GM18520 (cell line): ENCODE measurements at regions not wholly inside any gene's neighbourhood (a gene's known extent, or its start where the extent isn't known, plus 50 kb on each side); places are given as distances from the start of the nearest gene placed in this dataset.

ENCODE experiments used
- ATAC-seq: cut with Tn5 transposase; IDR thresholded peaks from one replicate; pipeline ENCODE4 v1.9.1; 2021; ENCODE audit not compliant: unreplicated experiment

DNA sequence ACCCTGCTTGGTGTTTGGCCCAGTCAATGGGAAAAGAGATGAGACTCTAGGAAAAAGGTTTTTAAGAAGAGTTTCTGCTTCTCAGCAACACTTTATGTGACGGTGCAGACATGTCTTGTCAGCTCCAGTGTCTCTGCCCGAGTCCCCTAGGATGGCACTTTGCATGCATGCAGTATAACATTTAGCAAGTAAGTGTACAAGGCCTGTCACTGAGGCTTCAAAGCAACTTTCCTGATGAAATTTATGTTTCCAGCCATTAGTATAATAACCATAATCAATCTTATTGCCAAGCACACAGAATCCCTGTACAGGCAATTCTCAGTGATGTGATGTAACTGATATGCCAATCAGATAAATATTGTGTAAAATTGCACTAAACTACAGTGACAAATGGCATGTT, 248.1 kb upstream of the PLET1 start:
- ATAC-seq: no peak

GRCh38 chr11:112509300-112509699, 248.6 kb upstream of the PLET1 start:
- no peak for ATAC-seq

DNA sequence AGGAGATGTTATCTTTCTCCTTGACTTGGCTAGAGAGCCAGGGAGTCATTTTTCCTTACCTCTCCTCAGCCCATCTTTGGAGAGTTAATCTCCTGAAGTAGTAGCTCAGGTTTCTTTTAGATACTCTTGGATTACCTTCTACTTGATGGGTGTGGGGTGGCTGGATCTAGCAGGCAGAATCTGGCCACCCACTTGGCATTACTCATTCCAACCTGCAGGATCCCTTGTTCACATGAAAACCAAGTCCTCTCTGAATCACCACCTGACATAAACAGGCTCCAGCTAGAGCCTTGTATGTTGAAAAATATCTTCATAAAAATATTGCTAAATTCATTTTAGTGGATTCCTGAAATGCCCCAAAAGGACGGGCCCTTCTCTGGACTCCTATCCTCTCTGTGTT, 250.6 kb upstream of the PLET1 start:
- ATAC-seq: no peak

GRCh38 chr11:112511911-112512310, 251.3 kb upstream of the PLET1 start:
- no peak for ATAC-seq

DNA sequence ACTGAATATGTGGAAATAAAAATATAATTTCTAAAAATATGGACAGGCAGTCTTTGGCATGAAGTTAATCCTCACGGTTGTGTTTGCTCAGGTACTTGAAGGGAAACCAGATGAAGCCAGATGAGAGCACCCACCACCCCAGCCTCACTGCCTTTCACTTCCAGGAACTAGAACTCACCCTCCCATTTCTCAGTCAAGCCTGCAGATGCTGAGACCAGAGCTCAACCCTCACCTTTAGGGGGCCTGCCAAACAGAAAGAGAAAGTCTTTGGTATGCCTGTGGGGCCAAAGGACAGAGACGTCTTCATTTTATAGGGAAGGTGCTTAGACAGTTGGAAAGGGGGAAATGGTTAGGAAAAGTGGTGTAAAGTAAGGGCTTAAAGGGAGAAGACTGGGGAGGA, 252.8 kb upstream of the PLET1 start:
- no peak for ATAC-seq

GRCh38 chr11:112514011-112514740, 253.5 kb upstream of the PLET1 start:
- ATAC-seq: no peak

GRCh38 chr11:112516261-112516660, 255.6 kb upstream of the PLET1 start:
- ATAC-seq: no peak

DNA sequence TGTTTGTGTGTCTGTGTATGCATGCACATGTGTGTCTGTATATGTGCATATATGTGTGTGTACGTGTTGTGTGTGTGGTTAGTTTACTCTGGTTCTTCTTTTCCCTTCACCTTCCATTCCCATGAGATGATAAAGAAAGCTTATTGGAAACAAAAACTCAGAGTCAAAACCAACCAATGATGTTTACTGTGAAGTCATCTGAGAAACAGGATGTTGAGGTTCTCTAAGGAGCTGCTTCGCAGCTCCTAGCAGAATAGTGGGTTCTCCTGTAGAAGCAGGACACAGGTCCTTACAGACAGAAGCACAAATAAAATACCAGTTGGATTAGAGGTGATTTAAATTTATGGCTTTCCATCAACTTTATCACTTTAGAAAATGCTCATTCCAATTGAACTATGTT, 256.1 kb upstream of the PLET1 start:
- no peak for ATAC-seq

DNA sequence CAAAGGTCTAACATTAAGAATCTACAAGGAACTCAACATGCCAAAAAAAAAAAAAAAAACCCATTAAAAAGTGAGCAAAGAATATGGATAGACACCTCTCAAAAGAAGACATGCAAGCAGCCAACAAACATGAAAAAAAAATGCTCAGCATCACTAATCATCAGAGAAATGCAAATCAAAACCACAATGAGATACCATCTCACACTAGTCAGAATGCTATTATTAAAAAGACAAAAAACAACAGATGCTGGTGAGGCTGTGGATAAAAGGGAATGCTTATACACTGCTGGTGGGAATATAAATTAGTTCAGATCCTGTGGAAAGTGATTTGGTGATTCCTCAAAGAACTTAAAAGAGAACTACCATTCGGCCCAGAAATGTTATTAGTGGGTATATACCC, 257.7 kb upstream of the PLET1 start:
- ATAC-seq: no peak

DNA sequence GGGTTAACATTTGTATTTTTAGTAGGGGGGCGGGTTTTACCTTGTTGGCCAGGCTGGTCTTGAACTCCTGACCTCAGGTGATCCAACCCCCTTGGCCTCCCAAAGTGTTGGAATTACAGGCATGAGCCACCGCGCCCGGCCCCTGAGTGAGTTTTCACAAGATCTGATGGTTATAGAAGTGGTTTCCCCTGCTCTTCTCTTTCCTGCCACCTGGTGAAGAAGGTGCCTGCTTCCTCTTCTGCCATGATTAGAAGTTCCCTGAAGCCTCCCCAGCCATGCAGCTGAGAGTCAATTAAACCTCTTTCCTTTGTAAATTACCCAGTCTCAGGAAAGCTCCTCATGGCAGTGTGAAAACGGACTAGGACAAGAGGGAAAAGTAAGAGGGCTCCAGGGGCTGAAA, 259.1 kb upstream of the PLET1 start:
- ATAC-seq: no peak

DNA sequence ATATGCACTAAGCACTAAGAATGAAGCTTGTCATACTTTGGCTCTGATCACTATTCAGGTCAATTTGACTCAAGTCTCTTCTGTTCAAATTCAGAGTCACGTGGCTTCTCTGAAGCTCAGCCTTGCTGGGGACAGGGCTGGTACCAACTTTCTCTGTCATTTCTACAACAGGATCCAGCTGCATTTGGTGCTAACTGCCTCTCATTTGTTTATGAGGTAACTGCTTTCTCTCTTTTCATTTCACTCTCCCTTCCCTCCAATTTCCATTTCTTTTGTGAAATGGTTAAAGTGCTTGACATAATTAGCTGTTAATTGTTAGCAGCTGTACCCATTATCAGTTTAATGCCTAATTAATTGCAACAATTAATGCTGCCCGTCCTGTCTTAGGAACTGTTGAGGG, 259.7 kb upstream of the PLET1 start:
- no peak for ATAC-seq

DNA sequence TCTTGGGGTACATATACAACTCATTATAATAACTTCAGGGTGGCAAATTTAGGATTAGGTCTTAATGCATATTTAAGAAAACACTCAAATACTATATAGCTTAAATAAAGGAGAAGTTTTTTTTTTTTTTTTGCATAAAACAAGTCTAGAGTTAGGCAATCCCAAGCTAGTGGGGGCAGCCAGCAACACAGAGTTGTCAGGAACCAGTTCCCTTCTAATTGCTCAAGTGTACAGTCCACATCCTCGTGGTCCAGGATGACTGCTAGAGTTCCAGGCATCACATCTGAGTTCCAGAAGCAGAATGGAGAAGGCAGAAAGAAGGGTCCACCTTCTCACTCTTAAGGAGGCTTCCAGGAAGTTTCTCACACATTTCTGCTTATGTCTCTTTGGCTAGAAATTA, 261.9 kb upstream of the PLET1 start:
- no peak for ATAC-seq

- ATAC-seq: no peak
These were observed 262.4 kb upstream of the PLET1 start for GRCh38 chr11:112523031-112523430.

DNA sequence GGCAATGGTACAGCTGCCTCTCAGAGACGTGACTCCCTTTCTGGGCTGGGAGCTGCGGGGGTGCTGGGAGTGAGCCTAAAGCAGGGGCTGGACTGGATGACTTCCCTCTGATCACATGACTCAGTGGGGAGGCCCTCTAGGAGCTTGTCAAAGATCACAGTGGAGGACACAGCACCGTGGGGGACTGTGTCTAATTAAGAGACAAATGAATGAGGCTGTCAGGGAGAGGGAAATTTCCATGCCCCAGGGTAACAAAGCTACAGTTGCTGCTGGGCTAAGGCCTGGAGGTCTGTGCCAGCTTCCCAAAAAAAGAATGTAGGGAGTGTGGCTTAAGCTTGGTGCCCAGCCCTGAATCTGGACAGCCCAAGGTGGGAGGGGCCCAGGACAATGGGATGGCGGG, 262.8 kb upstream of the PLET1 start:
- no peak for ATAC-seq

DNA sequence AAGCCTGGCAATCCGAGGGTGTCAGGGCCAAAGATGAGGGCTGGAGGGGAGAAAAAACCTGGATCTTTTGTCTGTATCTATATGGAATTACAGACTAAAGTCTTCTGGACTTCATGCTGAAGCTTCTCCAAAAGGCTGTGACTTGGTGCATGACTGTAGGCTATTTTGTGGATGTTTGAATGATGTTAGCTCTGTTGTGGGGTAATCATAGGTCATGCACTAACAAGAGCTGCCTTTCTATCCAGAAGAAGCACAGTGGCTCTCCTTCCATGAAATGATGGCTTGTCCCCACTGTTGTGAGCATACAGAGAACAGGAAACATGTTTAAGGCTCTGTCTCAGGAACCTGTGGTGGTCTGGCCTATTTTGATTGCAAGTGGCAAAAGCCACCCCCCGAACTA, 263.3 kb upstream of the PLET1 start:
- ATAC-seq: no peak

DNA sequence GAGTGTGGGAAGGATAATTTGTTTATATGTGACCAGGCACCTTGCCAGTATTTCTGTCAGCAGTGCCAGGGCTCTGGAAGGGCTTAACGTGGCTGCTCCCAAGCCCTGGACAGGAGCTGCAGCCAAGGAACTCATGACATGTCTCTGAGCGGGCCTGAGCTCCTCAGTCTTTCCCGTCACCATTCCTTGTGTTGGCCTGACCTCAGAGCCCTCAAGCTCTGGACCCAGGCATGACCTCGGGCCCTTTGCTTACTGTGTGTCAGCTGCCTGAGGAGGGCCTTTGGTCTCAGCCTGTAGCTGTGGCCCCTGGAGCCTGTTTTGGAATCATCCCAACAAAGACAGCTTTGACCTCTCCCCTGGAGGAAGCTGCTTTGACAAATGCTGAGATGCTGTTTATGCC, 264.1 kb upstream of the PLET1 start:
- ATAC-seq: no peak

- no peak for ATAC-seq
These were observed 264.6 kb upstream of the PLET1 start for GRCh38 chr11:112525270-112525669.

DNA sequence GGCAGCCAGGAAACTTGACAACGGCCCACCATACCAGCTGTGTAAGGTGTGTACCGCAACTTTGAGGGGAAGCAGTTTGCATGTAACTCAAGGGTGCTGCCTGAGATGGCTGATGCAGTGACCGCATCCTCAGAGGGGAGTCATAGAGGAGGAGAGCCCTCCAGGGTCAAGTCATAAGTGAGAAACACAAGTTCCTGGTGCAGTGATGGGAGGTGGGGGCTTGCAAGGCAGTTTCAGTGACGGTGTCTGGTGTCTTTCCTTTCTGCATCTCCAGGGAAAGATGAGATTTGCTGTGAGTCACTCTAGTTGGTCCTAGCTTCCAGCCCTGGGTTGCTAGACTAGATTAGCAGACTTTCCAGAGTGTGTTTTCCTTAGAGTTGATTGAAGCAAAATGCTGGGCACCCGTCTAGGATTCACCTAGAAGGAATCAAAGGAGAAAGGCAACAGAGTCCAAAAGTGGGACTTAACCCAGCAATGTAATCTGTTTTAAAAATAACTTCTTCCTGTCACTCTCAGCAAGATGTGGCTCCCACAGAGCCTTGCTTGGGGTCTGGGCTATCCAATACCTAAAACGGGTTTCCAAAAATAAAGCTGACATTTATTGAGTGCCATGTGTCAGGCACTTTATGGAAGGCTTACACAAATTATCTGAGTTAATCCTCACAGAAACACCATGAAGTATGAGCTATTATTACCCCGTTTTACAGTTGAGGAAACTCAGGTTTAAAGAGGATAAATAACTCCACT, 265.4 kb upstream of the PLET1 start:
- no peak for ATAC-seq

- ATAC-seq: no peak
These were observed 266.2 kb upstream of the PLET1 start for GRCh38 chr11:112526699-112527416.

- no peak for ATAC-seq
These were observed 268.4 kb upstream of the PLET1 start for GRCh38 chr11:112529071-112529470.

DNA sequence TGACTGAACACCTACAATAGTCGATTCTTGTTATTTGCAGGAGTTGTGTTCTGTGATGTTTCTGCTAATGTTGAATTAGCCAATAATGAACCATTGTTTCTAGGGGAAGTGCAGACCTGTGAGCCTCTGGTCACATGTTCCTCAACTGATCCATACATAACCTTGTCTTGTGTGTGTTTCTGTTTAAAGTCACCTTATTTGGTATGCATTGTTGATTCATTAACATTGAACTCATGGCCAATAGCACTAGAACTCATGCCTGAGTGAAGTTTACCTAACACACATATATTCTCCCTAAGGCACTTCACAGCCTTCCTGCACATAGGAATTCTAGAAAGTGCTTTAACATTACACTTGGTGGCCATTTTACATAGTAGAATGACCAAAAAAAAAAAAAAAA, 271.8 kb upstream of the PLET1 start:
- no peak for ATAC-seq

GRCh38 chr11:112533682-112534081, 273.0 kb upstream of the PLET1 start:
- no peak for ATAC-seq
